Esophagus squamous epithelium (tissue), 5 donors: ENCODE measurements at regions not wholly inside any gene's neighbourhood (a gene's known extent, or its start where the extent isn't known, plus 50 kb on each side); places are given as distances from the start of the nearest gene placed in this dataset.
"Not testable (repeated sequence)": the region's sequence is repeated elsewhere in the genome, so short reads cannot be mapped to it uniquely, and the experiment has no call there.

Source experiments
- DNase-seq: peaks from one replicate; lab custom pipeline; 2025; lab: John Stamatoyannopoulos, UW
- H3K27ac ChIP-seq, 4 donors: fragments of 200-600 bp; sonication (generic); one replicate each; pipeline ENCODE4 v1.5.1; 2016 to 2019; ENCODE audit warnings: mild to moderate bottlenecking in 1 of 4
- H3K27me3 ChIP-seq, 4 donors: fragments of 200-600 bp; sonication (generic); 1 replicate in 3 of 4; 2 replicates in 1 of 4; pipeline versions ENCODE4 v1.5.1 to v1.6.0; 2017 to 2021; ENCODE audit warnings: antibody characterized with exemption in 1 of 4
- H3K36me3 ChIP-seq, 3 donors: fragments of 200-600 bp; sonication (generic); one replicate each; pipeline ENCODE4 v1.5.1; 2016 to 2019
- H3K4me1 ChIP-seq, 3 donors: fragments of 200-600 bp; sonication (generic); one replicate each; pipeline ENCODE4 v1.5.1; 2017 to 2019
- H3K4me3 ChIP-seq, 4 donors: fragments of 200-600 bp; sonication (generic); 1 replicate in 3 of 4; 2 replicates in 1 of 4; pipeline ENCODE4 v1.5.1; 2016 to 2019; ENCODE audit warnings: mild to moderate bottlenecking in 2 of 4, moderate library complexity in 1 of 4
- H3K9me3 ChIP-seq, 3 donors: fragments of 200-600 bp; sonication (generic); one replicate each; pipeline ENCODE4 v1.5.1; 2016 to 2019
- CTCF ChIP-seq, 6 experiments: fragments of 450-650 bp in 4 of 6; fragments of 200-600 bp in 2 of 6; sonication (generic) in 2 of 6; IDR thresholded peaks; one replicate each; pipeline ENCODE4 v1.5.1; 2016 to 2019; ENCODE audit warnings: antibody characterized with exemption in 6 of 6, mild to moderate bottlenecking in 4 of 6, moderate library complexity in 4 of 6
- POLR2A ChIP-seq, 4 donors: fragments of 450-650 bp; IDR thresholded peaks; one replicate each; pipeline ENCODE4 v1.6.1; 2017; ENCODE audit warnings: antibody characterized with exemption in 4 of 4, mild to moderate bottlenecking in 4 of 4, moderate library complexity in 3 of 4
- WGBS, 2 donors: methylation state at CpG; one replicate each; pipeline ENCODE4 v1.1.5; 2018; 5-methylcytosine and 5-hydroxymethylcytosine counted together
- intact Hi-C: fragments of 100-400 bp; cut with DNase I; formaldehyde crosslinking; loops from one replicate; pipeline ENCODE4 v1.15.0; 2022
- donor health status: DM: yes; HTN: yes; CAD: no.

- H3K27me3 ChIP-seq, result peaks cover 0 to 56% (median 3%) of the 10 kb centered on the region in 4 donors
- no peak overlapping the region for H3K4me3 ChIP-seq
- H3K27ac ChIP-seq, result no peak overlapping the region
- no peaks in the 10 kb centered on the region for H3K36me3 ChIP-seq
- TF ChIP-seq CTCF (IDR thresholded peaks at IDR 0.05) (no peak), POLR2A (IDR thresholded peaks at IDR 0.05) (no peak)
- DNase-seq, result no peak
- no peaks in the 10 kb centered on the region for H3K9me3 ChIP-seq
- intact Hi-C loops, result no loop called here
- H3K4me1 ChIP-seq, result no peaks in the 10 kb centered on the region
Observed at GRCh38 chr3:198096015-198096414, 136.0 kb downstream of the LMLN start.

- DNase-seq, result no peak
- H3K9me3 ChIP-seq, result no peaks in the 10 kb centered on the region
- H3K27me3 ChIP-seq, result peaks cover 0 to 48% (median 3%) of the 10 kb centered on the region in 4 donors
- no peak overlapping the region for H3K27ac ChIP-seq
- H3K4me1 ChIP-seq, result no peaks in the 10 kb centered on the region
- H3K4me3 ChIP-seq, result no peak overlapping the region
- H3K36me3 ChIP-seq, result no peaks in the 10 kb centered on the region
- WGBS, 2 donors, result 79 to 80% methylated on average over 7 of the region's 7 CpGs
- intact Hi-C loops, result no loop called here
- no peak for TF ChIP-seq CTCF (IDR thresholded peaks at IDR 0.05)
Observed at GRCh38 chr3:198097048-198097447, 137.0 kb downstream of the LMLN start.

- H3K4me1 ChIP-seq, DNase-seq, H3K4me3 ChIP-seq, H3K36me3 ChIP-seq, H3K27ac ChIP-seq, H3K9me3 ChIP-seq, intact Hi-C loops: not testable (repeated sequence)
- WGBS, 2 donors, result 49 to 50% methylated on average over 5 to 6 of the region's 9 CpGs
- peaks cover 0 to 32% (median 1%) of the 10 kb centered on the region in 4 donors for H3K27me3 ChIP-seq
Observed at GRCh38 chr3:198098661-198099081, 138.7 kb downstream of the LMLN start.

GRCh38 chr3:198103070-198103469, 143.1 kb downstream of the LMLN start:
- peaks cover 0 to 25% (median 0%) of the 10 kb centered on the region in 4 donors for H3K27me3 ChIP-seq
- WGBS, 2 donors, result 60 to 74% methylated on average over 1 to 5 of the region's 10 CpGs
- H3K4me1 ChIP-seq, H3K36me3 ChIP-seq, H3K9me3 ChIP-seq, H3K4me3 ChIP-seq, intact Hi-C loops, DNase-seq, H3K27ac ChIP-seq: not testable (repeated sequence)

- no peak for TF ChIP-seq POLR2A (IDR thresholded peaks at IDR 0.05)
- TF ChIP-seq CTCF (IDR thresholded peaks at IDR 0.05), result no peak
- H3K27me3 ChIP-seq, result peaks cover 6 to 57% (median 8%) of the 10 kb centered on the region in 4 donors
- H3K4me3 ChIP-seq, result no peak overlapping the region
- no peaks in the 10 kb centered on the region for H3K9me3 ChIP-seq
- no peaks in the 10 kb centered on the region for H3K36me3 ChIP-seq
- 80 to 90% methylated on average over 4 of the region's 4 CpGs for WGBS, 2 donors
- H3K27ac ChIP-seq, result no peak overlapping the region
- no peak for DNase-seq
- intact Hi-C loops, result no loop called here
- H3K4me1 ChIP-seq, result peaks cover 0 to 11% (median 5%) of the 10 kb centered on the region in 3 donors
Observed at GRCh38 chr3:198106265-198106664, 146.2 kb downstream of the LMLN start.

- Histone ChIP-seq H3K27me3 (peaks cover 6 to 76% (median 13%) of the 10 kb centered on the region in 4 donors), H3K27ac (no peak overlapping the region), H3K9me3 (no peaks in the 10 kb centered on the region), H3K36me3 (no peaks in the 10 kb centered on the region), H3K4me3 (no peak overlapping the region), H3K4me1 (peaks cover 0 to 15% (median 5%) of the 10 kb centered on the region in 3 donors)
- WGBS, 2 donors, result 18 to 23% methylated on average over 5 of the region's 6 CpGs
- intact Hi-C loops, result no loop called here
- no peak for DNase-seq
- TF ChIP-seq CTCF (IDR thresholded peaks at IDR 0.05), result no peak
- TF ChIP-seq POLR2A (IDR thresholded peaks at IDR 0.05), result no peak
Observed at GRCh38 chr3:198107840-198108734, 148.1 kb downstream of the LMLN start.
